Transverse colon (tissue), 4 donors: ENCODE measurements at regions not wholly inside any gene's neighbourhood (a gene's known extent, or its start where the extent isn't known, plus 50 kb on each side); places are given as distances from the start of the nearest gene placed in this dataset.

ENCODE experiments used
- EP300 ChIP-seq: sonication (generic); formaldehyde crosslinking; IDR thresholded peaks from one replicate; pipeline ENCODE4 v1.6.1; 2017; ENCODE audit warnings: antibody characterized with exemption, low read depth
- POLR2A ChIP-seq: fragments of 450-650 bp; IDR thresholded peaks from one replicate; pipeline ENCODE4 v1.6.1; 2016; ENCODE audit warnings: antibody characterized with exemption, mild to moderate bottlenecking, moderate library complexity
- POLR2AphosphoS5 ChIP-seq, 3 donors: sonication (generic); formaldehyde crosslinking; IDR thresholded peaks; one replicate each; pipeline ENCODE4 v1.6.1; 2016; ENCODE audit warnings: antibody characterized with exemption in 3 of 3
- TF ChIP-seq, protein P1 (sequence below), 5 experiments: fragments of 200-600 bp in 3 of 5; fragments of 450-650 bp in 2 of 5; sonication (generic) in 3 of 5; IDR thresholded peaks; 1 replicate in 2 of 5; 2 replicates in 3 of 5; pipeline ENCODE4 v1.5.1; 2016 to 2017; ENCODE audit warnings: antibody characterized with exemption in 5 of 5, inconsistent platforms in 3 of 5, mild to moderate bottlenecking in 2 of 5, moderate library complexity in 1 of 5

DNA sequence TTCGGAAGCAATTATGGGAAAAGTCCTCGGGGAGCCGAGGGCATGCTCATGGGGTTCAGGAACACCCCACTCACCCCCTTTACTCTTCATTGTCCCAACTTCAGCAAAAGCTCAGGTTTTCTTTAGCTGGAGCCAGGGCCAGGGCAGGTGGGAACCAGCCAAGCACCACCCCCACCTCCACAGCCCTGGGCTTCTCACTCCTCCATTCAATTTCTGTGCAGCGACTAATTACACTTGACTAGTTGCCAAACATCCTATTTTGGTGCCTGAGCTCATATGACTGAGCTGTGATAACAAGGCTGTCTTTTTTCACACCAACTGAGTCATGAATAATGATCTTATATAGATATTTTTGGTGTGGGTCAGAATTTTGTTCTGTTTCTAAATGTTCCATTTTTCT, 257.2 kb upstream of the AJAP1 start:
- TF ChIP-seq, protein P1, sequence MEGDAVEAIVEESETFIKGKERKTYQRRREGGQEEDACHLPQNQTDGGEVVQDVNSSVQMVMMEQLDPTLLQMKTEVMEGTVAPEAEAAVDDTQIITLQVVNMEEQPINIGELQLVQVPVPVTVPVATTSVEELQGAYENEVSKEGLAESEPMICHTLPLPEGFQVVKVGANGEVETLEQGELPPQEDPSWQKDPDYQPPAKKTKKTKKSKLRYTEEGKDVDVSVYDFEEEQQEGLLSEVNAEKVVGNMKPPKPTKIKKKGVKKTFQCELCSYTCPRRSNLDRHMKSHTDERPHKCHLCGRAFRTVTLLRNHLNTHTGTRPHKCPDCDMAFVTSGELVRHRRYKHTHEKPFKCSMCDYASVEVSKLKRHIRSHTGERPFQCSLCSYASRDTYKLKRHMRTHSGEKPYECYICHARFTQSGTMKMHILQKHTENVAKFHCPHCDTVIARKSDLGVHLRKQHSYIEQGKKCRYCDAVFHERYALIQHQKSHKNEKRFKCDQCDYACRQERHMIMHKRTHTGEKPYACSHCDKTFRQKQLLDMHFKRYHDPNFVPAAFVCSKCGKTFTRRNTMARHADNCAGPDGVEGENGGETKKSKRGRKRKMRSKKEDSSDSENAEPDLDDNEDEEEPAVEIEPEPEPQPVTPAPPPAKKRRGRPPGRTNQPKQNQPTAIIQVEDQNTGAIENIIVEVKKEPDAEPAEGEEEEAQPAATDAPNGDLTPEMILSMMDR (IDR thresholded peaks at IDR 0.05), result no peak
- TF ChIP-seq EP300, result no peak
- TF ChIP-seq POLR2AphosphoS5 (IDR thresholded peaks at IDR 0.05), result no peak
- no peak for TF ChIP-seq POLR2A
